Heart right ventricle (tissue), 16 donors: ENCODE measurements at regions not wholly inside any gene's neighbourhood (a gene's known extent, or its start where the extent isn't known, plus 50 kb on each side); places are given as distances from the start of the nearest gene placed in this dataset.

Experiments
- ATAC-seq, 8 donors: fragments of 200-7000 bp; cut with Tn5 transposase; one replicate each; pipeline ENCODE4 v1.9.1; 2020; ENCODE audit warnings: mild to moderate bottlenecking in 8 of 8, moderate library complexity in 8 of 8, moderate number of reproducible peaks in 1 of 8
- DNase-seq, 2 donors: peaks; one replicate each; pipeline ENCODE4 v3.0.0-alpha.2; 2020
- H3K27ac ChIP-seq, 10 donors: fragments of 200-600 bp; sonication (generic) in 2 of 10; one replicate each; pipeline versions ENCODE4 v1.5.0 to v1.8.0; 2020 to 2022; ENCODE audit warnings: mild to moderate bottlenecking in 3 of 10
- H3K27me3 ChIP-seq, 7 donors: fragments of 200-600 bp; one replicate each; pipeline ENCODE4 v1.8.0; 2021 to 2022; ENCODE audit warnings: mild to moderate bottlenecking in 2 of 7
- H3K36me3 ChIP-seq, 9 donors: fragments of 200-600 bp; sonication (generic) in 1 of 9; one replicate each; pipeline versions ENCODE4 v1.5.0 to v1.8.0; 2020 to 2022; ENCODE audit warnings: mild to moderate bottlenecking in 2 of 9
- H3K4me1 ChIP-seq, 9 donors: fragments of 200-600 bp; sonication (generic) in 1 of 9; one replicate each; pipeline versions ENCODE4 v1.5.0 to v1.8.0; 2020 to 2022; ENCODE audit warnings: mild to moderate bottlenecking in 4 of 9
- H3K4me3 ChIP-seq, 10 donors: fragments of 200-600 bp; sonication (generic) in 2 of 10; one replicate each; pipeline versions ENCODE4 v1.5.0 to v1.8.0; 2020 to 2022; ENCODE audit warnings: mild to moderate bottlenecking in 7 of 10, moderate library complexity in 2 of 10
- H3K9me3 ChIP-seq, 11 donors: fragments of 200-600 bp in 10 of 11; sonication (generic) in 2 of 11; one replicate each; pipeline versions ENCODE4 v1.5.0 to v1.8.0; 2013 to 2022; ENCODE audit warnings: mild to moderate bottlenecking in 2 of 11, control low read depth in 1 of 11, moderate library complexity in 1 of 11
- WGBS, 2 donors: extraction: QIAGEN DNeasy Blood & Tissue Kit; methylation state at CpG; one replicate each; pipeline ENCODE4 v1.1.7; 2013; ENCODE audit warnings: inconsistent platforms in 1 of 2; 5-methylcytosine and 5-hydroxymethylcytosine counted together
- intact Hi-C, 10 donors: fragments of 100-400 bp; cut with DNase I; formaldehyde crosslinking; loops; one replicate each; pipeline versions ENCODE4 v1.11.1 to v1.14.2; 2022
- TF ChIP-seq, protein P1 (sequence below), 9 donors: fragments of 200-600 bp; sonication (generic) in 2 of 9; IDR thresholded peaks; one replicate each; pipeline versions ENCODE4 v1.5.0 to v1.8.0; 2021 to 2022; ENCODE audit warnings: antibody characterized with exemption in 9 of 9, mild to moderate bottlenecking in 5 of 9, moderate library complexity in 1 of 9
- donor health status: Arrhythmogenic right ventricular cardiomyopathy.
- donor health status: ischemic (EF 13 %, LVEDD 7.1; RV severe dilation, severe dysfunction).
- donor health status: healthy with polysubstance abuse.
- donor health status: DM: no; HTN: yes; CAD: no.
- donor health status: DM: no; HTN: no; CAD: no.
- donor health status: ischemic (EF 25% LVEDD 6.9; RV normal size, moderate dysfunction).
- donor health status: ischemic (EF 25% LVEDD 5.7; RV mildly dilated, moderate dysfunction).
- donor health status: healthy.
- donor health status: DM: yes; HTN: yes; CAD: no.
- donor health status: Ischemic cardiomyopathy.
- donor health status: ischemic (EF 35%, LVEDD 5.7; RV mildly dilated, moderate dysfunction).
- donor health status: nonischemic (EF 11% LVEDD 7.7; RV severe dilation, severe dysfunction).
- donor health status: DM: yes; HTN: yes; CAD: no.
- donor health status: PGD.
- donor health status: ischemic (EF 29% LVEDD 5.4; RV normal size, mild dysfunction).
- donor health status: nonischemic (EF 23%, LVEDD 6.1; RV moderate dilation, normal function).

DNA sequence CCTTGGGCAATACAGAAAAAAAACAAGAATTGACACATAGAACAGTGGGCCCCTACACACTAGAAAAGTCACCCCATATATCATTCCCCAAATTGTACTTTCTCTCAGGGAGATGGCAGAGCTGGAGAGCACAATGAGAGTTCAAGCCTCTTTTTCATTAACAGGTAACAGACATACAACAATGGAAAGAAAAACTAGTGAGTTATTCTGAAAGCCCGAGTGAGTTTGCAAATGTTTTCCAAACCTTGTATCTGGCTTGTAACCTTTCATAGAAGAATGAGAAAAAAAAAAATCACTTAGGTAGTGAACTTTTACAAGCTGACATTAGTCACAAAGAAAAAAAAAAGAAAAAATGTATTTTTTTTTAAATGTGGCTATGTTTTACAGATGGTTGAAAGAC lies 349.6 kb downstream of the RPS4Y2 start:
- 60 to 61% methylated on average over 1 of the region's 1 CpG for WGBS, 2 donors
- Histone ChIP-seq H3K4me3 (no peak overlapping the region), H3K27ac (no peak overlapping the region), H3K36me3 (no peaks in the 10 kb centered on the region), H3K9me3 (no peaks in the 10 kb centered on the region), H3K4me1 (no peaks in the 10 kb centered on the region), H3K27me3 (no peaks in the 10 kb centered on the region)
- TF ChIP-seq, protein P1, sequence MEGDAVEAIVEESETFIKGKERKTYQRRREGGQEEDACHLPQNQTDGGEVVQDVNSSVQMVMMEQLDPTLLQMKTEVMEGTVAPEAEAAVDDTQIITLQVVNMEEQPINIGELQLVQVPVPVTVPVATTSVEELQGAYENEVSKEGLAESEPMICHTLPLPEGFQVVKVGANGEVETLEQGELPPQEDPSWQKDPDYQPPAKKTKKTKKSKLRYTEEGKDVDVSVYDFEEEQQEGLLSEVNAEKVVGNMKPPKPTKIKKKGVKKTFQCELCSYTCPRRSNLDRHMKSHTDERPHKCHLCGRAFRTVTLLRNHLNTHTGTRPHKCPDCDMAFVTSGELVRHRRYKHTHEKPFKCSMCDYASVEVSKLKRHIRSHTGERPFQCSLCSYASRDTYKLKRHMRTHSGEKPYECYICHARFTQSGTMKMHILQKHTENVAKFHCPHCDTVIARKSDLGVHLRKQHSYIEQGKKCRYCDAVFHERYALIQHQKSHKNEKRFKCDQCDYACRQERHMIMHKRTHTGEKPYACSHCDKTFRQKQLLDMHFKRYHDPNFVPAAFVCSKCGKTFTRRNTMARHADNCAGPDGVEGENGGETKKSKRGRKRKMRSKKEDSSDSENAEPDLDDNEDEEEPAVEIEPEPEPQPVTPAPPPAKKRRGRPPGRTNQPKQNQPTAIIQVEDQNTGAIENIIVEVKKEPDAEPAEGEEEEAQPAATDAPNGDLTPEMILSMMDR (IDR thresholded peaks at IDR 0.05) = no peak
- ATAC-seq = no peak
- DNase-seq = no peak
- intact Hi-C loops = loop anchor here in 1 of 10 donors (10.0 kb wide), 1 partner anchor 81 kb away; no protein-coding TSS in a partner anchor

DNA sequence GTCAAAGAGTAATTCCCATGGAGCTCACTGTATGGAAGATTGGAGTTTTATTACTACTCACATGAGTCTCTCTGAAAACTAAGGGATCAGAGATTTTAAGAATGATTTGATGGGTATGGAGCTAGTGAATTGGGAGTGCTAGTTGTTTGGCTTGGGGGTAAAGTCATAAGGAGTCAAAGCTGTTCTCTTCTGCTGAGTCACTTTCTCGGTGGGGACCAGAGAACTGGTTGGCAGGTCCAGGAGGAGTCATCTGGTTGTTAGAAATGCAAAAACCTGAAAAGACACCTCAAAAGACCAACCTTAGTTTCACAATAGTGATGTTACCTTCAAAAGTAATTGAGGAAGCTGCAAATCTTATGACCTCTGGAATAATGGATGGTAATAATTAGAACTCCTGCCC lies 355.4 kb downstream of the RPS4Y2 start:
- ATAC-seq (no peak), DNase-seq (no peak)
- Histone ChIP-seq H3K9me3 (no peaks in the 10 kb centered on the region), H3K27ac (no peak overlapping the region), H3K36me3 (no peaks in the 10 kb centered on the region), H3K4me1 (no peaks in the 10 kb centered on the region), H3K27me3 (no peaks in the 10 kb centered on the region), H3K4me3 (no peak overlapping the region)
- WGBS, 2 donors = 39 to 52% methylated on average over 1 of the region's 1 CpG
- intact Hi-C loops = no loop called here
- TF ChIP-seq, protein P1 (IDR thresholded peaks at IDR 0.05) = no peak

DNA sequence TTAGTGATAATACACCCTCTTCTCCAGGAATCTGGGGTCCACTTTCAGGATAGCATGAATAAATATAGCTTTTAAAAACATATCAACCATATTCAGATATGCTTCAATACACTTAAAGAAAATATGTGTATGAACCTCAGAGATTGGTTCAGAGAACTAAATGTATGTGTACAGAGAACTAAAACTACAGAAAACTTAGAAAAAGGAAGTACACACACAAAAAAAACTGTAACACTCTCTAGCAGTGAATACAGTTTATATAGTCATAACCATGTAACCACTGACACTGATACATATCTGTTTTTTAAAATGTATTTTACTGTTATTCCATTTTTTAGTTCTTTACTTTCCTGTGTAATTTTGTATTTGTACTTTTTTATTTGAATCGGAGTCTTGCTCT lies 365.2 kb downstream of the RPS4Y2 start:
- TF ChIP-seq, protein P1 (IDR thresholded peaks at IDR 0.05) = no peak
- Histone ChIP-seq H3K27ac (no peak overlapping the region), H3K4me3 (no peak overlapping the region), H3K9me3 (no peaks in the 10 kb centered on the region), H3K4me1 (no peaks in the 10 kb centered on the region), H3K36me3 (no peaks in the 10 kb centered on the region), H3K27me3 (no peaks in the 10 kb centered on the region)
- no peak for DNase-seq
- WGBS, 2 donors = 97 to 100% methylated on average over 1 of the region's 1 CpG
- no peak for ATAC-seq
- intact Hi-C loops = no loop called here

DNA sequence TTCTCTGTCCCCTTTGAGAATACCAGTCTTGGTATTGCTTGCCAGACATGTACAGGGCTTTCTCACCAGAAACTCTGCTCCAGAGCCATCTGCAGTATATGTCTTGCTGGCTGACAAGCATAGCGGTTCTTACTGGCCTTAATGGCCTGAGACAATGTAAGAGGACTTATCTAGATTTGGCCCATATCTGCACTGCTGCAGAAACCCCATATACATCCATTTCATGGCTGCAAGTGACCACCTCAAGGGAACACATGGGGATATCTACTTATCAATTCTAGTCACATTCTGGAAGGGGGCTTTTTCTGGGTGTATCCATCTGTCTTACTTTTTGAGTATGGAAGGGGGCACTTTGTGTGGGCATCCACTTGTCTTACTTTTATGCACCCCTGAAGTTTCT lies 375.5 kb upstream of the RBMY1B start:
- Histone ChIP-seq H3K27me3 (no peaks in the 10 kb centered on the region), H3K9me3 (no peaks in the 10 kb centered on the region), H3K4me3 (no peak overlapping the region), H3K36me3 (no peaks in the 10 kb centered on the region), H3K27ac (no peak overlapping the region), H3K4me1 (no peaks in the 10 kb centered on the region)
- ATAC-seq (no peak), DNase-seq (no peak)
- intact Hi-C loops = no loop called here
- TF ChIP-seq, protein P1 (IDR thresholded peaks at IDR 0.05) = no peak
- WGBS, 2 donors = 44 to 50% methylated on average over 1 of the region's 1 CpG
